A673 (cell line): ENCODE measurements at regions not wholly inside any gene's neighbourhood (a gene's known extent, or its start where the extent isn't known, plus 50 kb on each side); places are given as distances from the start of the nearest gene placed in this dataset.

Source experiments
- BruUV-seq: library from RNA; stranded (reverse); fragments of 400-500 nt; replicated peaks from 2 replicates; lab custom pipeline; 2021; lab: Mats Ljungman, UMichigan
- CTCF ChIA-PET: fragments of 300-600 bp; sonication (Branson Sonifier 250); formaldehyde crosslinking; loops from one replicate; lab custom pipeline; 2022; ENCODE audit warnings: antibody characterized with exemption; lab: Charles Lee
- POLR2A ChIA-PET: fragments of 300-600 bp; sonication (Branson Sonifier 250); formaldehyde crosslinking; loops from one replicate; lab custom pipeline; 2022; ENCODE audit warnings: antibody characterized with exemption; ENCODE audit not compliant: low non-redundant PET; lab: Charles Lee
- DNase-seq: peaks from one replicate; pipeline ENCODE4 v3.0.0-alpha.2; 2015; ENCODE audit warnings: low spot score
- H3K27ac ChIP-seq: fragments of 200-600 bp; sonication (generic); 2 replicates; pipeline ENCODE4 v1.5.1; 2016; ENCODE audit warnings: mixed run types, low read depth, mild to moderate bottlenecking, mixed read lengths, antibody characterized with exemption, low read length; ENCODE audit not compliant: poor library complexity, severe bottlenecking
- H3K27me3 ChIP-seq: fragments of 200-600 bp; sonication (generic); replicated peaks from 2 replicates; pipeline ENCODE4 v1.6.1; 2017; ENCODE audit warnings: mixed run types, low read depth, mild to moderate bottlenecking, mixed read lengths, antibody characterized with exemption, low read length; ENCODE audit not compliant: insufficient read depth, poor library complexity
- H3K36me3 ChIP-seq: fragments of 200-600 bp; sonication (generic); 2 replicates; pipeline ENCODE4 v1.6.1; 2016; ENCODE audit warnings: mixed run types, mild to moderate bottlenecking, mixed read lengths, antibody characterized with exemption, low read length; ENCODE audit not compliant: insufficient read depth, poor library complexity, severe bottlenecking
- H3K4me1 ChIP-seq: fragments of 200-600 bp; sonication (generic); 2 replicates; pipeline ENCODE4 v1.6.1; 2017; ENCODE audit warnings: mixed run types, mild to moderate bottlenecking, mixed read lengths, antibody characterized with exemption, low read length; ENCODE audit not compliant: insufficient read depth, poor library complexity, severe bottlenecking
- H3K4me3 ChIP-seq: fragments of 200-600 bp; sonication (generic); 2 replicates; pipeline ENCODE4 v1.5.1; 2016; ENCODE audit warnings: low read depth, mixed run types, mild to moderate bottlenecking, mixed read lengths, low read length; ENCODE audit not compliant: poor library complexity, severe bottlenecking
- H3K9me3 ChIP-seq: fragments of 200-600 bp; sonication (generic); 2 replicates; pipeline ENCODE4 v1.6.1; 2016; ENCODE audit warnings: mixed run types, low read depth, mild to moderate bottlenecking, mixed read lengths, antibody characterized with exemption, low read length; ENCODE audit not compliant: poor library complexity, severe bottlenecking
- CTCF ChIP-seq: fragments of 300-800, 200-600 bp; sonication (generic); conservative IDR thresholded peaks from 2 replicates; pipeline ENCODE4 v1.5.1; 2017; ENCODE audit warnings: low read depth, mild to moderate bottlenecking, antibody characterized with exemption, low read length, moderate library complexity, mixed read lengths
- EZH2 ChIP-seq: fragments of 200-600 bp; sonication (generic); IDR thresholded peaks from 2 replicates; pipeline ENCODE4 v1.6.1; 2017; ENCODE audit warnings: borderline replicate concordance, low read depth, mild to moderate bottlenecking, mixed read lengths, antibody characterized with exemption, low read length; ENCODE audit not compliant: poor library complexity, severe bottlenecking
- intact Hi-C: fragments of 100-400 bp; cut with micrococcal nuclease; formaldehyde crosslinking; loops from one replicate; pipeline ENCODE4 v1.10.0; 2022; ENCODE audit not compliant: unreplicated experiment

GRCh38 chr12:70101064-70101463, 142.2 kb upstream of the CNOT2 start:
- POLR2A ChIA-PET, result no interaction called here
- CTCF ChIA-PET, result no interaction called here
- H3K27me3 ChIP-seq, result no peaks in the 10 kb centered on the region
- H3K27ac ChIP-seq, result no peak overlapping the region
- no peaks in the 10 kb centered on the region for H3K36me3 ChIP-seq
- BruUV-seq, result no TSS peak
- no peaks in the 10 kb centered on the region for H3K4me1 ChIP-seq
- intact Hi-C loops, result no loop called here
- H3K4me3 ChIP-seq, result no peak overlapping the region
- no peaks in the 10 kb centered on the region for H3K9me3 ChIP-seq
- no peak for DNase-seq
- TF ChIP-seq EZH2 (no peak), CTCF (no peak)

GRCh38 chr12:70106347-70106746, 136.9 kb upstream of the CNOT2 start:
- CTCF ChIA-PET, result no interaction called here
- TF ChIP-seq CTCF (no peak), EZH2 (no peak)

GRCh38 chr12:70110085-70110484, 133.1 kb upstream of the CNOT2 start:
- H3K9me3 ChIP-seq, result peaks cover 23% of the 10 kb centered on the region
- CTCF ChIA-PET, result no interaction called here
- BruUV-seq, result no TSS peak
- H3K27me3 ChIP-seq, result no peaks in the 10 kb centered on the region
- POLR2A ChIA-PET, result no interaction called here
- no peak overlapping the region for H3K27ac ChIP-seq
- no peak for DNase-seq
- no peaks in the 10 kb centered on the region for H3K4me1 ChIP-seq
- H3K4me3 ChIP-seq, result no peak overlapping the region
- TF ChIP-seq EZH2, result no peak
- no peak for TF ChIP-seq CTCF
- no peaks in the 10 kb centered on the region for H3K36me3 ChIP-seq
- intact Hi-C loops, result no loop called here

More at GRCh38 chr12:70106347-70106746, 136.9 kb upstream of the CNOT2 start:
- Histone ChIP-seq H3K4me3 (no peak overlapping the region), H3K27me3 (no peaks in the 10 kb centered on the region), H3K4me1 (no peaks in the 10 kb centered on the region), H3K9me3 (peaks cover 18% of the 10 kb centered on the region), H3K36me3 (no peaks in the 10 kb centered on the region), H3K27ac (no peak overlapping the region)
- POLR2A ChIA-PET, result no interaction called here
- DNase-seq, result no peak
- intact Hi-C loops, result no loop called here
- BruUV-seq, result no TSS peak
